Femur (tissue), 1 donor: ENCODE measurements at regions not wholly inside any gene's neighbourhood (a gene's known extent, or its start where the extent isn't known, plus 50 kb on each side); places are given as distances from the start of the nearest gene placed in this dataset.
A peak's percentile ranks its signal among the peaks of the same experiment; 100 is the strongest.

Experiments
- DNase-seq: peaks from one replicate; pipeline ENCODE4 v3.0.0-alpha.2; 2017

DNA sequence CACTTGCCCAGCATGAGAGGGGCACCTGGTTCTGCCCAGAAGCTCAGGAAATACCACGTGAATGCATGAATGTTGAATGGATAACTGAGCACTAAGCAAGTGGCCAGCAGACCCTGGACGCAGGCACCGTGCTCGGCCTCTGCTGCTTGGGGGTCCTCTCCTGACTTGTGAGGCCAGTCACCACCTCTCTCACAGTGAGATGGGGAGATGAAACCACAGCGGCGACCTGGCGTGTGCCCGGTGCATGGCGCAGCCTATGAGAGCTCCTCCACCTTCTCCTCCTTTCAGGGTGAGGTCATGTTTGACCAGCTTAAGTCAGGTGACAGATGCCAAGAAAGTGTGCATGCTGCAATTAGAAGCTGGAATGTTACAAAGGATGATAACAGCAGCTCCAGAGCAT lies 75.5 kb downstream of the HMX1 start:
- no peak for DNase-seq

GRCh38 chr4:8795140-8795539 lies 76.5 kb downstream of the HMX1 start:
- DNase-seq = no peak

DNA sequence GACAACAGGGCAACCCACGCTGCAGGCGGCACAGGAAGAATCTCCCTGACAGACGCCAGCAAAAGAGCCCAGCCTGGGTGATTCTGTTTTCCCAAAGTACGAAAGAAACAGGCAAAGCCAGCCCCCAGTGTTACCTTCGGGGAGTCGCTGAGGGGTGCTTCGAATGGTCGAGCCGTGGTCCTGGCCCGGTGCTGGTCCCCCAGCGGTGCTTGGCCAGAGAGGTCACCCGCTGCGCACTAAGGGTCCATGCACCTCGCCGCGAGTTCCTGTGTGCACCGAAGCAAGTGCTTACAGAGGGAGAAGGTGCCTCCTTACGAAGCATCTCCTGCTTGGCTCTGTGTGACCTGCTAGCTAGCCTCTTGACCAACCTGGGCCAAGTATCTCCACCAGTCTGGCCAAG lies 77.1 kb downstream of the HMX1 start:
- DNase-seq = no peak

DNA sequence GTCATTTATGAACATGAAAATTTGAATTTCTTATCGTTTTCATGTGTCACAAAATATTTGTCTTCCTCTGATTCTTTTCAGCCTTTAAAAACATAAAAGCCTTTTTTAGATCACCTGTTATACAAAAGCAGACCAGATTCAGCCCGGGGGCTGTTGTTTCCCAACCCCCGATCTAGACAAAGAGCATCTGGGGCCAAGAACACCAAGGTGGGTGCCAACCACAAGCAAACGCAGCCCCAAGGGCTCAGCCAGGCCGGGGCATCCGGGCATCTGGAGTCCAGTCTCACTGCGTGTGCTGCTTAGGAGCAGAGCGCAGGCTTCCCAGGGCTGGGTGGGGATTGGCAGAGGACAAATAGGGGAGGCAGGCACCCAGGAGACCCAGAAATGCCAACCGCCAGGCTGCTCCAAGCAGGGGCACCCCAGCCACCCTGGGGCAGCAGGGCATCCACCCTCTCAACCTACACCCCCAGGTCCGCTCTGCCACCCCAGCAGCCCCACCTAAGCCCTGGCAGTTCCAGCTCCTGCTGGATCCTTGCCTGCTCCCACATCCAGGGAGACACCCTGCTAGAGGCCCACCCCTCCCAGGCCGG lies 78.0 kb downstream of the HMX1 start:
- no peak for DNase-seq

- DNase-seq = no peak
Observed at GRCh38 chr4:8792491-8792890, 79.1 kb downstream of the HMX1 start.

DNA sequence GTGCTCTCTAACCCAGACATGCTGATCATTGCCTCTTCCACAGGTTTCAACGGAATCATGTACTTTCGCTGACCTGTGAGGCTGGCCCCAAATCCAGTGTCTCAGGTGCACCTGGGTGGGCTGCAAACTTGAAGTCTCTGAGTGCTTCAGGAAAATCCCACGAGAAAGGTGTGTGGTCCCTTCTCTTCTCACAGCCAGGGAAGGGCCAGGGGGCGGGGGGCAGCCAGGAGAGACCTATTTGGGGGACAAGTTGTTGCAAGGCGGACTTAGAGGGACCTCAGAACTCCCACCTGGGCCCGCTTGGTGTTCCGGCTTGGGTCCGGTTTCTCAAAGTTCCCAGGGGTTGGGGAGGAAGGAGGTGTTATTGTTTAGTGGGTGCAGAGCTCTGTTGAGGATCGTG lies 80.0 kb downstream of the HMX1 start:
- DNase-seq = no peak

DNA sequence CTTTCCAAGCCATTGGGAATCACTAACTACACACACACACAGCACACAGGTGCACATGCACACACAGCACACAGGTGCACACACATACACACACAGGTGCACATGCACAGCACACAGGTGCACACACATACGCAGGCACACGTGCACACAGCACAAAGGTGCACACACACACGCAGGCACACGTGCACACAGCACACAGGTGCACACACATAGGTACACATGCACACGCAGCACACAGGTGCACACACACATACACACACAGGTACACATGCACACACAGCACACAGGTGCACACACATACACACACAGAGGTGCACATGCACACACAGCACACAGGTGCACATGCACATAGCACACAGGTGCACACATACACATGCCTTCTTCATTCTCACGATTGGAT lies 80.9 kb downstream of the HMX1 start:
- DNase-seq = no peak

DNA sequence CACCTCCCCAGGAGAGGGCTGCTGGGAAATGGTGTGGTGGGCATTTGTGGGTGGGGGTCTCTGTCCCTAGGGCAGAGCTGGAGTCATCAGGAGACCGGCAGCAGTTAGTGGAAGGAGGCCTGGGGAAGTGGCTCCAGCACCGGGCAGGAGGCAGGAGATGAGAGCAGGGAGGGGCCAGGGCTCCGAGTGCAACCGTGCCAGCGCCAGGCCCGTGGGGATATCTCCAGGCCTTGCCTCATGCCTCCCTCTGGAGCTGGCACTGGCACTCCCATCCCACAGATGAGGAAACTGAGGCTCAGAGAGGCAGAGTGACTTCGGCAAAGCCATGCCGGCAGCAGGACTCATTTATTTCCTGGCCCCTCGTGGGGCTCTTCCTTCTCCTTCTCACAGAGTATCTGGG lies 83.5 kb downstream of the HMX1 start:
- DNase-seq = no peak

DNA sequence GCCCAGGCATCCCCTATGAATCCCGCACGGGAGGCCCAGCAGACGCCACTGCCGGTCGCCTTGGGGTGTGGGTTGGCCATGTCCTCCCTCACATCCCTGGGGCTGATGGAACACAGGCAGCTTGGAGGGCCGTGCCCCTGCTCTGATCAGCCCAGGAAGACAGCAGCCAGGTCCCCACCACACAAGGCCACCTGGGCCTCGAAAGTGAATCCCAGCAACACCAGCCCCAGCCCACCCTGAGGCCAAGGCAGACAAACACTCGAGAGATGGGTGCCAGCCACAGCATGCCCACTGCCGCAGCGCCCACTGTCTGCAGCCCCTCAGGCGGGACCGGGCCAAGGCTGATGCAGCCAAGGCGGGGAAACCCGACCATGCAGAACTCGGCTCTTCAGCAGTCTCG lies 85.5 kb downstream of the HMX1 start:
- DNase-seq = no peak

DNA sequence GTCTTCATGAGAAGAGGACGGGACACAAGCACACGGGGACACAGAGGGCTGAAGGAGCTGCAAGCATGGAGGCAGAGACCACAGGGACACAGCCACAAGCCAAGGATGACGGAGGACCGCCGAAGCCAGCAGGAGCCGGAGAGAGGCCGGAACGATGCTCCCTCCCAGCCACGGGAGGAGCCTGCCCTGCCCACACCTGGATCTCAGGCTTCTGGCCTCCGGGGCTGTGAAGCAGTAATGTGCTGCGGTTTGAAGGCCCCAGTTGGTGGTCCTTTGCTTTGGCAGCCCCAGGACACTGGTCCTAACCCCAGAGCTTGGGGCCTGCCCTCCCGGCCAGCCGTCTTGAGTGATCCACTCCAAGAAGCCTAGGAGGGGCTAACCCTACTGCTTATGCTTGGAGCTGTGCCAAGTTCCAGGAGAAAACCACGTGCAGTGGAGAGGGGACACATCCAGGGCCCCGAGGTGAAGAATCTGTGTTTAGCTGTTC lies 85.9 kb downstream of the HMX1 start:
- DNase-seq = no peak

DNA sequence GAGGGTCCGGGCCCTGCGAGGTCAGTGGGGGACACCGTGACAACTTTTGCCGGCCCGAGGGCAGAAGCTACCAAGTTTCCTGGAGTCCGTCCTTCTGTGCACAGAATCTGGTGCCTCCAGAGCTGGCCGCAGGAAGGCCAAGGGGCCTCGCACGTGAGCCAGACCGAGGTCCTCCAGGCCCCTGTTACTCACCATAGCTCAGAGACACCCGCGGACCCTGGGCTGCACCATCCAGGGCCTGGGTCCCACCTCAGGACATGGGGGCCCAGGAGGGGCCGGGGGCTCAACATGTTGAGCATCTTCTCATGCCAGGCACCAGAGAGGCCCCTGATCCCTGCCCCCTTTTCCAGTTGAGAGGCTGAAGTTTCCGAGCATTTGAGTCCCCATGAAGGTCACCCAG lies 87.9 kb downstream of the HMX1 start:
- no peak for DNase-seq

DNA sequence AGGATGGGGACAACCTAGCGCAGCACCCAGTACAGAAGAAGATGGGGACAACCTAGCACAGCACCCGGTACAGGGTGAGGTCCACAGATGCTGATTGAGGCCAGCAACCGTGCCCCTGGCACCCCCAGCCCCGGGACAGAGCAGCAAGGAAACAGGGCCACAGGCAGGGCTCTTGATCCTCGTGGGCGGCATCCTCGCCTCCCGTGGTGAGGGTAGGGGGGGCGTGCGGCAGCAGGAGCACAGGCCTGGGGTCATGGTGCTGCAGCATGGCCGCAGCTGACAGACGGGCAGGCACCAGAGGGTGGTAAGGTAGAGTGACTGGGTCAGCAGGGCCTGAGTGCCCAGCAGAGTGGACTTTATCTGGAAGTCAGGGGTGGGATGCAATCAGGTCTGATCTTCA lies 89.5 kb downstream of the HMX1 start:
- no peak for DNase-seq

- no peak for DNase-seq
Observed at GRCh38 chr4:8781641-8782040, 90.0 kb downstream of the HMX1 start.

- DNase-seq = no peak
Observed at GRCh38 chr4:8780596-8781368, 90.9 kb downstream of the HMX1 start.

- no peak for DNase-seq
Observed at GRCh38 chr4:8780086-8780485, 91.6 kb downstream of the HMX1 start.

- no peak for DNase-seq
Observed at GRCh38 chr4:8779490-8779932, 92.1 kb downstream of the HMX1 start.

- no peak for DNase-seq
Observed at GRCh38 chr4:8778760-8779159, 92.9 kb downstream of the HMX1 start.

DNA sequence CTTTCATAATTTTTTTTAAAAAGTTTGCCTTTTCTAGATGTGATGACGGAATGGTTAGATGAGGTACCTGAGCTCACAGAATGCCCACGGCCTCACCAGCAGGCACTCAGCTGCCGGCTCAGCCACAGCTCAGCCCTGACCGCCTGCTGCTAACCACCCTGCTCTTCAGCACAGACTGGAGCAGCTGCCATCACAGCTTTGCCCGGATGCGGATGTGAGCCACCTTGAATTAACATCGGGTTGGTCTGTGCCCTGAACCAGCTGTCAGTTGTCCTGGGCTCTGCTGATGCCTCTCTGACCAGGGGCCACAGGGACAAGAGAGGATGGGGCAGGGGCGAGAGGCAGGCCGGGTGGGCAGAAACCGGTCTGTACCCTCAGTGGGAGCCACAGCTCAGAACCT lies 93.3 kb downstream of the HMX1 start:
- no peak for DNase-seq

DNA sequence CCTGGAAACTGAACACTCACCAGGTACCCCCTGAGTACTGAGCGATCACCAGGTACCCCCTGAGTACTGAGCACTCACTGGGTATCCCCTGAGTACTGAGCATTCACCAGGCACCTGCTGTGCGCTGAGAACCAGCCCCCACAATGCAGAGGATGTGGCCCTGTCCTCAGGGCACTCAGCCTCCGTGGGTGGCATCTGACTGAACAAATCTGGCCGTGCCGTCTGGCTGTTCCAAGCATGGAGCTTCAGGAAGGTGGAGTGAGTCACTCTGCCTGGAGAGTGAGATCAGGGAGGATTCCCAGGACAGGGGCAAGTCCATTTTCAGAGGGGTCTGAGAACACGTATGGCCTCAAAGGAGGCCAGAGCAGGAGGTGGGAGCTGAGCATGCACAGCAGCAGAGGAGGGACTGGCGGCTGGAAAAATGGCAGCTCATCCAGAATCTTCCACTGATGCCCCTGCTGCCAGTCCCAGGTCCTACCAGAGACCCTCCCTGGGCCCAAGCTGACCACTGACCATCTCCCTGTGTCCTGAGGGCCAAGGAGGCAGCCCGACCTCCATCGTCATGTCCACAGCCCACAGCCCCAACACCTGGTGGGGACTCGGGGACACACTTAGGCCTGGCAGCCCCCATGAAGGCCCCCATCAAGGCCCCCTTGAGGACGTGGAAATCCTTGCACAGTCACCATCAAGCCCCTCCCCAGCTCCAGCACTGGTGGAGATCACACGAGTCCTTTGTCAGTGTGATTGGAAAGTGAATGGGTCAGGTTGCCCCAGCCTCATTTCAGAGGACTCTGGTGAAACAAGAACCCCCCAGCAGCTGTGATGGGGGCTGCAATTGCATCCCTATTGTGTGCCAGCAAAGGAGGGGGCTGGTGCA lies 94.1 kb downstream of the HMX1 start:
- no peak for DNase-seq

DNA sequence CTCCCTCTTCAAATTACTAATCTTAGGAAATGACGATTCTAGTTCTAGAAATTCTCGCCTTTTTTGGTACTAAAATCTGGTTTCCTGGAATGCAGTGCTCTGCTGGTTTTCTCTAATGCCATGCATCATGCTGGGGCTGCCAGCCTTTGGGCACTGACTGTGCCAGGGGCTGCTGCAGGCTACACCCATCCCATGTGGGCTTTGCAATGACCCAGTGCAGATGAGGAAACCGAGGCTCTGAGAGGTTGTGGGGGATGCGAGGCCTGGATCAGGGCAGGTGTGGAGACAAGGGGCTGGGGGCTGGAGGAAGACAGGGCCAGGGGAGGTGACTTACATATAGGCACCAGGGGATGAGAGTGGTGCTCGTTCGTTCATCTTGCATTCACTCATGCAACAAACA lies 95.3 kb downstream of the HMX1 start:
- DNase-seq = no peak

- no peak for DNase-seq
Observed at GRCh38 chr4:8775751-8776355, 95.8 kb downstream of the HMX1 start.

DNA sequence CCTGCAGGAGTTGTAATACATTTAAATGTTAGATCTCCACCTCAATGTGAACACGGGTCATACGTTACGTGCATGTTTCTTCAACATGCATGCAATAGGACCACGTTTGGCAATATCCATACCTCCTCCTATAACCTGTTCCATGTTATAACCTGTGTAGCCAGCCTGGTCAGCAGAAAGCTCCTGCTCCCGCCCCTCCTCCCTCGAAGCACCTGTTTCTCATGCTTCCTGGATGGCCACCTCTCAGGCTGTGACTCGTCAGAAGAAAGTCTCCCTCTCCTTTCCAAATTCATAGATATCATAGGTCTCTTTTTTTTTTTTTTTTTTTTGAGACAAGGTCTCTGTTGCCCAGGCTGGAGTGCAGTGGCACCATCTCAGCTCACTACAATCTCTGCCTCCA lies 96.5 kb downstream of the HMX1 start:
- no peak for DNase-seq

DNA sequence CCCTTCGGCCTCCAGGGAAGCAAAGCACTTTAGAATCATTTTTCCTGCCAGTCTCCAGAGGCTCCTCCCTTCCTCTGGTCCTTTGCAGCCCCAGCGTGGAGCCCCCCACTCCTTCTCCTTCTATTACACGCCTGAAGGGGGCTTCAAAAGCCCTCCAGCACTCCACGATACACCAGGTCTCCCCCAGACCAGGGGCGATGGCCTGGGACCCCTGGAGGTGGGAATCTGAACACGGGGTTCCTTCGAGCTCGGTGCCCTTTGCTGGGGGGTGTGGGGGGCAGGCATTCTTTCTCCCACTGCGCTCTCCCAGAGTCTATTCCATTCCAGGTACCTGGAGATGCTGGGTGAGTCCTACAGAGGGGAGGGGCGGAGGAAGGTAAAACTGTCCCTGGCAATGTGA lies 97.6 kb downstream of the HMX1 start:
- DNase-seq = peak; percentile 2
